A549 (cell line): ENCODE measurements at regions not wholly inside any gene's neighbourhood (a gene's known extent, or its start where the extent isn't known, plus 50 kb on each side); places are given as distances from the start of the nearest gene placed in this dataset.
"Not testable (repeated sequence)": the region's sequence is repeated elsewhere in the genome, so short reads cannot be mapped to it uniquely, and the experiment has no call there.

Experiments
- ATAC-seq, 2 experiments: fragments of 200-7000 bp in 1 of 2; fragments of >200 bp in 1 of 2; cut with Nextera tagmentation in 1 of 2; cut with Tn5 transposase in 1 of 2; 3 replicates each; pipeline versions ENCODE4 v1.8.0 to v1.9.1; 2018 to 2020; ENCODE audit warnings: mild to moderate bottlenecking in 1 of 2, moderate library complexity in 1 of 2
- CTCF ChIA-PET: fragments of 300-600 bp; sonication (Branson Sonifier 250); formaldehyde crosslinking; extraction: SDS; loops from one replicate; lab custom pipeline; 2021; ENCODE audit warnings: antibody characterized with exemption, inconsistent platforms; lab: Yijun Ruan, JAX
- POLR2A ChIA-PET: fragments of 350-600 bp; formaldehyde crosslinking; extraction: SDS; loops from one replicate; lab custom pipeline; 2021; ENCODE audit warnings: antibody characterized with exemption, inconsistent platforms; lab: Yijun Ruan, JAX
- DNase-seq, 2 experiments: peaks; one replicate each; pipeline versions ENCODE4 v3.0.0 to v3.0.0-alpha.2; 2011 to 2016; ENCODE audit warnings: low read depth in 1 of 2, low spot score in 1 of 2
- FAIRE-seq: peaks from 2 replicates; lab custom pipeline; 2011; peaks lifted over from hg19 to GRCh38; lab: Jason Lieb, UNC
- H3K27ac ChIP-seq, 2 experiments: fragments of >200 bp; sonication (Bioruptor Twin); formaldehyde crosslinking; 3 replicates each; pipeline ENCODE4 v1.5.1; 2016 to 2017
- H3K4me1 ChIP-seq: fragments of >200 bp; sonication (Bioruptor Twin); formaldehyde crosslinking; 3 replicates; pipeline ENCODE4 v1.6.1; 2016
- H3K4me2 ChIP-seq: fragments of >200 bp; sonication (Bioruptor Twin); formaldehyde crosslinking; 3 replicates; pipeline ENCODE4 v1.6.1; 2016
- H3K4me3 ChIP-seq: fragments of >200 bp; sonication (Bioruptor Twin); formaldehyde crosslinking; 3 replicates; pipeline ENCODE4 v1.5.1; 2016
- H3K9me3 ChIP-seq: fragments of >200 bp; sonication (Bioruptor Twin); formaldehyde crosslinking; 3 replicates; pipeline ENCODE4 v1.6.1; 2016
- CBX8 ChIP-seq: fragments of 200-600 bp; sonication (generic); IDR thresholded peaks from 2 replicates; pipeline ENCODE4 v1.6.1; 2016
- CEBPB ChIP-seq, 2 experiments: fragments of >200 bp in 1 of 2; sonication (Bioruptor Twin) in 1 of 2; formaldehyde crosslinking in 1 of 2; IDR thresholded peaks; 2 replicates each; pipeline ENCODE4 v1.6.1; 2012 to 2016
- E2F6 ChIP-seq: IDR thresholded peaks from 2 replicates; pipeline ENCODE4 v1.6.1; 2012; ENCODE audit warnings: low read depth, borderline replicate concordance
- ELK1 ChIP-seq: fragments of 150-350 bp; IDR thresholded peaks from 2 replicates; pipeline ENCODE4 v1.6.1; 2014; ENCODE audit warnings: low read depth, mild to moderate bottlenecking, low read length
- HOXB13 ChIP-seq: fragments of 250-450 bp; sonication (Bioruptor Pico); IDR thresholded peaks from 2 replicates; pipeline ENCODE4 v1.5.0; 2020; ENCODE audit warnings: low read depth, mild to moderate bottlenecking, moderate library complexity
- JUNB ChIP-seq: fragments of >200 bp; sonication (Bioruptor Twin); formaldehyde crosslinking; IDR thresholded peaks from 2 replicates; pipeline ENCODE4 v1.6.1; 2016
- KDM1A ChIP-seq: fragments of 200-600 bp; sonication (generic); IDR thresholded peaks from 2 replicates; pipeline ENCODE4 v1.6.1; 2016; ENCODE audit warnings: low read depth, mild to moderate bottlenecking
- NFE2L2 ChIP-seq: fragments of 150-350 bp; conservative IDR thresholded peaks from 2 replicates; pipeline ENCODE4 v1.6.1; 2014; ENCODE audit warnings: low read length
- PHF8 ChIP-seq: fragments of 200-600 bp; sonication (generic); IDR thresholded peaks from 2 replicates; pipeline ENCODE4 v1.6.1; 2016; ENCODE audit warnings: low read depth, mild to moderate bottlenecking, antibody characterized with exemption, moderate library complexity, borderline replicate concordance
- RCOR1 ChIP-seq: fragments of 150-350 bp; IDR thresholded peaks from 2 replicates; pipeline ENCODE4 v1.6.1; 2014; ENCODE audit warnings: antibody characterized with exemption, low read length, low read depth
- RNF2 ChIP-seq: fragments of 200-600 bp; sonication (generic); IDR thresholded peaks from 2 replicates; pipeline ENCODE4 v1.6.1; 2016; ENCODE audit warnings: low read depth, mild to moderate bottlenecking, antibody characterized with exemption, moderate library complexity, borderline replicate concordance
- SMC3 ChIP-seq: fragments of >200 bp; sonication (Bioruptor Twin); formaldehyde crosslinking; IDR thresholded peaks from 3 replicates; pipeline ENCODE4 v1.6.1; 2018; ENCODE audit warnings: inconsistent platforms
- TFCP2L1 ChIP-seq: fragments of 250-450 bp; sonication (Bioruptor Pico); IDR thresholded peaks from 2 replicates; pipeline ENCODE4 v1.5.0; 2021; ENCODE audit warnings: mild to moderate bottlenecking
- TP53 ChIP-seq: fragments of 250-450 bp; sonication (Bioruptor Pico); IDR thresholded peaks from 2 replicates; pipeline ENCODE4 v1.5.0; 2021; ENCODE audit warnings: mild to moderate bottlenecking, moderate library complexity
- ZC3H11A ChIP-seq: fragments of 450-650 bp; IDR thresholded peaks from 2 replicates; pipeline ENCODE4 v1.6.1; 2014; ENCODE audit warnings: antibody characterized with exemption, mild to moderate bottlenecking
- ZNF302 ChIP-seq: fragments of 250-450 bp; sonication (Bioruptor Pico); IDR thresholded peaks from 2 replicates; pipeline ENCODE4 v1.9.0; 2021; ENCODE audit warnings: inconsistent platforms, mild to moderate bottlenecking, moderate library complexity
- WGBS: methylation state at CpG from one replicate; pipeline ENCODE4 v1.1.6; 2017; ENCODE audit errors: missing lambda C conversion rate; 5-methylcytosine and 5-hydroxymethylcytosine counted together
- TF ChIP-seq, protein P1 (sequence below): fragments of 250-450 bp; sonication (Bioruptor Pico); IDR thresholded peaks from 2 replicates; pipeline ENCODE4 v1.5.0; 2020; ENCODE audit warnings: low read depth, mild to moderate bottlenecking, moderate library complexity

GRCh38 chr4:72887152-72887551, 182.4 kb downstream of the COX18 start:
- no peak overlapping the region for H3K4me3 ChIP-seq
- TF ChIP-seq E2F6 (no peak), HOXB13 (no peak), TP53 (no peak), PHF8 (no peak), CBX8 (no peak), ELK1 (no peak)
- TF ChIP-seq, protein P1, sequence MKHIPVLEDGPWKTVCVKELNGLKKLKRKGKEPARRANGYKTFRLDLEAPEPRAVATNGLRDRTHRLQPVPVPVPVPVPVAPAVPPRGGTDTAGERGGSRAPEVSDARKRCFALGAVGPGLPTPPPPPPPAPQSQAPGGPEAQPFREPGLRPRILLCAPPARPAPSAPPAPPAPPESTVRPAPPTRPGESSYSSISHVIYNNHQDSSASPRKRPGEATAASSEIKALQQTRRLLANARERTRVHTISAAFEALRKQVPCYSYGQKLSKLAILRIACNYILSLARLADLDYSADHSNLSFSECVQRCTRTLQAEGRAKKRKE, result no peak
- H3K9me3 ChIP-seq, result no peaks in the 10 kb centered on the region
- no peak for ATAC-seq
- H3K4me1 ChIP-seq, result no peaks in the 10 kb centered on the region
- FAIRE-seq, result no peak
- H3K27ac ChIP-seq, result no peak overlapping the region
- WGBS, result 10% methylated on average over 4 of the region's 4 CpGs
- POLR2A ChIA-PET, result no interaction called here
- H3K4me2 ChIP-seq, result no peak overlapping the region
- DNase-seq, result no peak
- CTCF ChIA-PET, result no interaction called here

GRCh38 chr4:72886602-72887001, 182.9 kb downstream of the COX18 start:
- POLR2A ChIA-PET, result no interaction called here
- no peak for ATAC-seq
- 63% methylated on average over 1 of the region's 1 CpG for WGBS

DNA sequence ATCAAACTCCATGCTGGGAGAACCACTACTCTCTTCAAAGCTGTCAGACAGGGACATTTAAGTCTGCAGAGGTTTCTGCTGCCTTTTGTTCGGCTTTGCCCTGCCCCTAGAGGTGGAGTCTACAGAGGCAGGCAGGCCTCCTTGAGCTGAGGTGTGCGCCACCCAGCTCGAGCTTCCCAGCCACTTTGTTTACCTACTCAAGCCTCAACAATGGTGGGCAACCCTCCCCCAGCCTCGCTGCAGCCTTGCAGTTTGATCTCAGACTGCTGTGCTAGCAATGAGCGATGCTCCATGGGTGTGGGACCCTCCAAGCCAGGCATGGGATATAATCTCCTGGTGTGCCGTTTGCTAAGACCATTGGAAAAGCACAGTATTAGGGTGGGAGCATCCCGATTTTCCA, 185.3 kb downstream of the COX18 start:
- 41% methylated on average over 6 of the region's 7 CpGs for WGBS
- H3K4me3 ChIP-seq, H3K27ac ChIP-seq, ATAC-seq, POLR2A ChIA-PET, H3K4me1 ChIP-seq, FAIRE-seq, DNase-seq, H3K9me3 ChIP-seq, H3K4me2 ChIP-seq, CTCF ChIA-PET: not testable (repeated sequence)

More at GRCh38 chr4:72886602-72887001, 182.9 kb downstream of the COX18 start:
- CTCF ChIA-PET, result interaction anchor here (0.8 kb wide), 1 partner anchor 92 kb away, joined by 3 read pairs; no protein-coding TSS in a partner anchor
- H3K4me3 ChIP-seq, result no peak overlapping the region
- no peaks in the 10 kb centered on the region for H3K4me1 ChIP-seq
- H3K4me2 ChIP-seq, result no peak overlapping the region
- no peaks in the 10 kb centered on the region for H3K9me3 ChIP-seq
- DNase-seq, result no peak
- no peak overlapping the region for H3K27ac ChIP-seq
- TF ChIP-seq SMC3, result peak; percentile 12; the same call in 1 of the 3 replicates
- TF ChIP-seq TFCP2L1, result no peak
- no peak for FAIRE-seq

GRCh38 chr4:72876946-72877345, 192.6 kb downstream of the COX18 start:
- Histone ChIP-seq H3K4me2 (no peak overlapping the region), H3K4me3 (no peak overlapping the region), H3K9me3 (no peaks in the 10 kb centered on the region), H3K27ac (no peak overlapping the region), H3K4me1 (no peaks in the 10 kb centered on the region)
- no peak for ATAC-seq
- ChIA-PET POLR2A (no interaction called here), CTCF (no interaction called here)
- WGBS, result no CpG with 5 or more reads among the region's 17 CpGs
- TF ChIP-seq RNF2, result no peak
- no peak for TF ChIP-seq JUNB
- TF ChIP-seq RCOR1, result no peak
- no peak for TF ChIP-seq PHF8
- no peak for FAIRE-seq
- DNase-seq, result no peak

DNA sequence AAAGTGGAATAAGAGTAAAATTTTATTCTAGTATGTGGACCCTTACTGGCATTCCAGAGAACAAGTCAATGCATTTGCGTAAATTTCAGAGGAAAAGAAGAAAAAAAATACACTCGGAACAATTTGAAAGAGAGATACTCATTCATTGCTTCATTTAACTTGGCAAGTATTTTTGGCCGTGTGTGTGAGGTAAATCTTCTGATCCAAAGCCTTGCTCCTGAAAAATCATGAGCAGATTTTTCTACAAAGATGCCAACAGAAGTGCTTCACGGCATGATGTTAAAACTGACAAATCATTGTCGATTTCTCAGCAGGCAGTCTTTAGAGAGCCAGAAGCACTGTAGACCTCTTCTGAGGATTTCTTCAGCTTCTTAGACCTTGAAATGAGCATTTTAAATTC, 194.0 kb downstream of the COX18 start:
- no peak for DNase-seq
- H3K9me3 ChIP-seq, result no peaks in the 10 kb centered on the region
- no peaks in the 10 kb centered on the region for H3K4me1 ChIP-seq
- ChIA-PET CTCF (no interaction called here), POLR2A (no interaction called here)
- 51% methylated on average over 5 of the region's 5 CpGs for WGBS
- no peak overlapping the region for H3K4me3 ChIP-seq
- H3K4me2 ChIP-seq, result no peak overlapping the region
- no peak overlapping the region for H3K27ac ChIP-seq
- no peak for ATAC-seq
- TF ChIP-seq CEBPB (IDR thresholded peaks at IDR 0.05), result no peak
- no peak for TF ChIP-seq TP53
- no peak for TF ChIP-seq NFE2L2
- no peak for TF ChIP-seq ZC3H11A
- TF ChIP-seq KDM1A, result no peak
- TF ChIP-seq ZNF302, result no peak
- no peak for FAIRE-seq
